SK-N-SH treated with all-trans-retinoic acid at 6 μM for 48 hours (cell line): ENCODE measurements at regions not wholly inside any gene's neighbourhood (a gene's known extent, or its start where the extent isn't known, plus 50 kb on each side); places are given as distances from the start of the nearest gene placed in this dataset.
"Not testable (repeated sequence)": the region's sequence is repeated elsewhere in the genome, so short reads cannot be mapped to it uniquely, and the experiment has no call there.

ENCODE experiments used
- ATAC-seq: fragments of 200-7000 bp; cut with Tn5 transposase; 3 replicates; pipeline ENCODE4 v1.9.1; 2020; ENCODE audit warnings: mild to moderate bottlenecking, moderate library complexity
- ARNTL ChIP-seq: fragments of 450-650 bp; formaldehyde crosslinking; IDR thresholded peaks from 2 replicates; pipeline ENCODE4 v1.5.0; 2020; ENCODE audit warnings: low read depth, mild to moderate bottlenecking, moderate library complexity, borderline replicate concordance
- BACH2 ChIP-seq: fragments of 250-450 bp; sonication (Bioruptor Pico); IDR thresholded peaks from 2 replicates; pipeline ENCODE4 v1.9.0; 2021; ENCODE audit warnings: mild to moderate bottlenecking, borderline replicate concordance
- CSDC2 ChIP-seq: fragments of 250-450 bp; sonication (Bioruptor Pico); IDR thresholded peaks from 2 replicates; pipeline ENCODE4 v1.5.0; 2020; ENCODE audit warnings: mild to moderate bottlenecking, moderate library complexity
- ESRRG ChIP-seq: fragments of 250-450 bp; sonication (Bioruptor Pico); IDR thresholded peaks from 2 replicates; pipeline ENCODE4 v1.6.1; 2021; ENCODE audit warnings: mild to moderate bottlenecking
- ISL1 ChIP-seq: fragments of 250-450 bp; sonication (Bioruptor Pico); IDR thresholded peaks from 2 replicates; pipeline ENCODE4 v2.1.2; 2022; ENCODE audit warnings: mild to moderate bottlenecking, moderate library complexity
- OSR1 ChIP-seq: fragments of 250-450 bp; sonication (Bioruptor Pico); IDR thresholded peaks from 2 replicates; pipeline ENCODE4 v1.8.0; 2022; ENCODE audit warnings: moderate library complexity, mild to moderate bottlenecking, inconsistent platforms
- PATZ1 ChIP-seq: fragments of 250-450 bp; sonication (Bioruptor Pico); IDR thresholded peaks from 2 replicates; pipeline ENCODE4 v1.8.0; 2020; ENCODE audit warnings: mild to moderate bottlenecking, moderate library complexity, borderline replicate concordance
- RARB ChIP-seq: fragments of 250-450 bp; sonication (Bioruptor Pico); IDR thresholded peaks from 2 replicates; pipeline ENCODE4 v1.8.0; 2021; ENCODE audit warnings: mild to moderate bottlenecking, moderate library complexity
- SNAI2 ChIP-seq: fragments of 250-450 bp; sonication (Bioruptor Pico); IDR thresholded peaks from 2 replicates; pipeline ENCODE4 v1.5.0; 2020; ENCODE audit warnings: mild to moderate bottlenecking, moderate library complexity
- TOX ChIP-seq: fragments of 250-450 bp; sonication (Bioruptor Pico); IDR thresholded peaks from 2 replicates; pipeline ENCODE4 v1.8.0; 2021; ENCODE audit warnings: mild to moderate bottlenecking, moderate library complexity, borderline replicate concordance
- ZC3H10 ChIP-seq: fragments of 250-450 bp; sonication (Bioruptor Pico); IDR thresholded peaks from 2 replicates; pipeline ENCODE4 v1.5.1; 2021; ENCODE audit warnings: mild to moderate bottlenecking, moderate library complexity
- ZFP30 ChIP-seq: fragments of 450-650 bp; formaldehyde crosslinking; IDR thresholded peaks from 2 replicates; pipeline ENCODE4 v1.5.0; 2022; ENCODE audit warnings: mild to moderate bottlenecking, moderate library complexity
- ZNF565 ChIP-seq: fragments of 450-650 bp; formaldehyde crosslinking; conservative IDR thresholded peaks from 2 replicates; pipeline ENCODE4 v1.5.0; 2020; ENCODE audit warnings: low read depth, mild to moderate bottlenecking, moderate library complexity
- TF ChIP-seq, protein P1 (sequence below): fragments of 250-450 bp; sonication (Bioruptor Pico); IDR thresholded peaks from 2 replicates; pipeline ENCODE4 v1.5.1; 2020; ENCODE audit warnings: low read depth, mild to moderate bottlenecking, moderate library complexity
- TF ChIP-seq, protein P2 (sequence below): fragments of 250-450 bp; sonication (Bioruptor Pico); IDR thresholded peaks from 2 replicates; pipeline ENCODE4 v1.5.1; 2021; ENCODE audit warnings: mild to moderate bottlenecking, moderate library complexity
- TF ChIP-seq, protein P3 (sequence below): fragments of 250-450 bp; sonication (Bioruptor Pico); IDR thresholded peaks from 2 replicates; pipeline ENCODE4 v1.5.0; 2020; ENCODE audit warnings: mild to moderate bottlenecking, moderate library complexity

DNA sequence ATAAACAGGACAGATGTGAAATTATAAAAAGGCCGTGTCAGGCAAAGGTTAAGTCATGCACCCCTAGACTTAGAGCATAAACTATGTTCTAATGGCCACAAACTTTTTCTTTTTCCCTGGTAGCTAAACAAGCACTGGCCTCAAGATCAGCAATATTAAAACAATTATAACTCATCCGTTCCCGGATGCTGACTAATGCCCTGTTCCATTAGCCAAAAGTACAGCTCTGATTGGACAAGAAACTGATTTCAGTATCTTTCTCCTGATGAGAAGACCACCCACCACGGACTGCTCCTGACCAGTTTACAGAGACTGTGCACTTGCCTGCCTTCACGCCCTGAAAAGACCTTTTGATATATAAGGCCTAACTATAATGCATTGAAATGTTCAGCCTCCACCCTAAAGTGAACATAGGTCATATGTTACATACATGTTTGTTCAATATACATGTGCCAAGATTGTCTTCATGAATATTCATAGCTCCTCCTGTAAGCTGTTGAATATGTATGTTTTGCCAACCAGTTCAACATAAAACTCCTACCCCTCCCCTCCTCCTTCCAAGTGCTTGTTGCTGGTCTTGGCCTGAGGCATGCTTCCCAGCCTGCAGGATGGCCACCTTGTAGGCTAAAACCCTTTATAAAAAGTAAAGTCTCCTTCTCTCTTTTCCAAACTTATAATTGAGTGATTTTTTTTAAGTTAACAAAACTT lies 162.0 kb downstream of the IPO8 start (continued):
- TF ChIP-seq PATZ1 (CRISPR knock-in tag), result no peak

GRCh38 chr12:30531731-30532678 lies 163.7 kb downstream of the IPO8 start:
- ATAC-seq, result no peak
- TF ChIP-seq SNAI2 (CRISPR knock-in tag) (no peak), TOX (CRISPR knock-in tag) (no peak)

DNA sequence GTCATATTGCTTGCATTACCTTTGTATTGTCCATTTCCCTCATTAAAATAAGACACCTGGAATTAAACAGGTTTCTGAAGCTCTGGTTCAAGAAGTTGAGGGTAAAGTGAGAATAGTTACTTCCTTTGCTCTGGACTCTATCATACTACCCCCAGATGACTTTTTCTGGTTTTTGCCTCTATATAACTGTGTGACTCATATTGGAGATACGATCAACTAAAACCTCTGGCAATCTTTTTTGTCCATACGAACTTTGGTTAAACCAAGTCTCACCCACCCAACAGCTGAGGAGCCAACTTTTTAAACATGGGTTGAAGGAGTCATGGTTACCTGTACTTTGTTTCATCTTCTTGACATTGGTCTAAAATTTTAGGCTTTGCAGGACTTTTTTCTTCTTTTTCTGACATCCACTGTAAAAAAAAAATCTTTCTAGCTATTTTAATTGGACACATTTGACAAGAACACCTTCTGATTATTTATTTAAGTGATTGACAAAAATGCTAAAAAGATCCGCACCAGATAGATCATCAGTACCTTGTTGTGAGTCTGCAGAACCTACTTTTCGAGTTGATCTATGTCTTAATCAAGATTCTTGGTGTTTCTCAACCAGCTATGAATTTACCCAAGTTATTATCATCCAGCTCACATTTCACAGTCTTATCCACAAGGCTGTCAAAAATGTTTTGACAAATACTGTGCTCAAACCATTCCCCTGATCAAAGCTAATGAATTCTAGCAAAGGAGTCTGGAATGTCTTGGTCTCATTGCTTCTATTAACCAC lies 166.0 kb downstream of the IPO8 start:
- ATAC-seq, result no peak
- TF ChIP-seq CSDC2 (CRISPR knock-in tag), result no peak
- TF ChIP-seq ISL1 (CRISPR knock-in tag), result no peak
- no peak for TF ChIP-seq ESRRG
- TF ChIP-seq, protein P1, sequence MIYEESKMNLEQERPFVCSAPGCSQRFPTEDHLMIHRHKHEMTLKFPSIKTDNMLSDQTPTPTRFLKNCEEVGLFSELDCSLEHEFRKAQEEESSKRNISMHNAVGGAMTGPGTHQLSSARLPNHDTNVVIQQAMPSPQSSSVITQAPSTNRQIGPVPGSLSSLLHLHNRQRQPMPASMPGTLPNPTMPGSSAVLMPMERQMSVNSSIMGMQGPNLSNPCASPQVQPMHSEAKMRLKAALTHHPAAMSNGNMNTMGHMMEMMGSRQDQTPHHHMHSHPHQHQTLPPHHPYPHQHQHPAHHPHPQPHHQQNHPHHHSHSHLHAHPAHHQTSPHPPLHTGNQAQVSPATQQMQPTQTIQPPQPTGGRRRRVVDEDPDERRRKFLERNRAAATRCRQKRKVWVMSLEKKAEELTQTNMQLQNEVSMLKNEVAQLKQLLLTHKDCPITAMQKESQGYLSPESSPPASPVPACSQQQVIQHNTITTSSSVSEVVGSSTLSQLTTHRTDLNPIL (CRISPR knock-in tag), result no peak
- TF ChIP-seq PATZ1 (CRISPR knock-in tag), result no peak
- no peak for TF ChIP-seq ZC3H10 (CRISPR knock-in tag)
- TF ChIP-seq, protein P2, sequence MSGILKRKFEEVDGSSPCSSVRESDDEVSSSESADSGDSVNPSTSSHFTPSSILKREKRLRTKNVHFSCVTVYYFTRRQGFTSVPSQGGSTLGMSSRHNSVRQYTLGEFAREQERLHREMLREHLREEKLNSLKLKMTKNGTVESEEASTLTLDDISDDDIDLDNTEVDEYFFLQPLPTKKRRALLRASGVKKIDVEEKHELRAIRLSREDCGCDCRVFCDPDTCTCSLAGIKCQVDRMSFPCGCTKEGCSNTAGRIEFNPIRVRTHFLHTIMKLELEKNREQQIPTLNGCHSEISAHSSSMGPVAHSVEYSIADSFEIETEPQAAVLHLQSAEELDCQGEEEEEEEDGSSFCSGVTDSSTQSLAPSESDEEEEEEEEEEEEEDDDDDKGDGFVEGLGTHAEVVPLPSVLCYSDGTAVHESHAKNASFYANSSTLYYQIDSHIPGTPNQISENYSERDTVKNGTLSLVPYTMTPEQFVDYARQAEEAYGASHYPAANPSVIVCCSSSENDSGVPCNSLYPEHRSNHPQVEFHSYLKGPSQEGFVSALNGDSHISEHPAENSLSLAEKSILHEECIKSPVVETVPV, result no peak

DNA sequence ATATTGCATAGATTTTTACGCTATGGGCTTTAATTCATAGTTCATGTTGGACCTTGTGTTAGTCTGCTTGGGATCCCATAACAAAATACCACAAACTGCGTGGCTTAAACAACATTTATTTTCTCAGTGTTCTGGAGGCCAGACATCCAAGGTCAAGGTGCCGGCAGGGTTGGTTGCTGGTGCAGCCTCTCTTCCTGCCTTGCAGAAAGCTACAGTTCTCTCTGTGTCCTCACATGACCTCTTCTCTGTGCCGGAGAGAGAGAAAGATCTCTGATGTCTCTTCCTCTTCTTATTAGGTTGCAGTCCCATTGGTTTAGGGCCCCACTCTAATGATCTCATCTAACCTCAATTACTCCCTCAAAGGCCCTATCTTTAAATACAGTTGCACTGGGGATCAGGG lies 170.5 kb downstream of the IPO8 start:
- no peak for ATAC-seq
- TF ChIP-seq, protein P3, sequence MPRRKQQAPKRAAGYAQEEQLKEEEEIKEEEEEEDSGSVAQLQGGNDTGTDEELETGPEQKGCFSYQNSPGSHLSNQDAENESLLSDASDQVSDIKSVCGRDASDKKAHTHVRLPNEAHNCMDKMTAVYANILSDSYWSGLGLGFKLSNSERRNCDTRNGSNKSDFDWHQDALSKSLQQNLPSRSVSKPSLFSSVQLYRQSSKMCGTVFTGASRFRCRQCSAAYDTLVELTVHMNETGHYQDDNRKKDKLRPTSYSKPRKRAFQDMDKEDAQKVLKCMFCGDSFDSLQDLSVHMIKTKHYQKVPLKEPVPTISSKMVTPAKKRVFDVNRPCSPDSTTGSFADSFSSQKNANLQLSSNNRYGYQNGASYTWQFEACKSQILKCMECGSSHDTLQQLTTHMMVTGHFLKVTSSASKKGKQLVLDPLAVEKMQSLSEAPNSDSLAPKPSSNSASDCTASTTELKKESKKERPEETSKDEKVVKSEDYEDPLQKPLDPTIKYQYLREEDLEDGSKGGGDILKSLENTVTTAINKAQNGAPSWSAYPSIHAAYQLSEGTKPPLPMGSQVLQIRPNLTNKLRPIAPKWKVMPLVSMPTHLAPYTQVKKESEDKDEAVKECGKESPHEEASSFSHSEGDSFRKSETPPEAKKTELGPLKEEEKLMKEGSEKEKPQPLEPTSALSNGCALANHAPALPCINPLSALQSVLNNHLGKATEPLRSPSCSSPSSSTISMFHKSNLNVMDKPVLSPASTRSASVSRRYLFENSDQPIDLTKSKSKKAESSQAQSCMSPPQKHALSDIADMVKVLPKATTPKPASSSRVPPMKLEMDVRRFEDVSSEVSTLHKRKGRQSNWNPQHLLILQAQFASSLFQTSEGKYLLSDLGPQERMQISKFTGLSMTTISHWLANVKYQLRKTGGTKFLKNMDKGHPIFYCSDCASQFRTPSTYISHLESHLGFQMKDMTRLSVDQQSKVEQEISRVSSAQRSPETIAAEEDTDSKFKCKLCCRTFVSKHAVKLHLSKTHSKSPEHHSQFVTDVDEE, result no peak
- TF ChIP-seq ZFP30 (CRISPR knock-in tag) (no peak), PATZ1 (CRISPR knock-in tag) (no peak), BACH2 (no peak), RARB (CRISPR knock-in tag) (no peak), ARNTL (CRISPR knock-in tag) (no peak), OSR1 (CRISPR knock-in tag) (no peak), ZNF565 (CRISPR knock-in tag) (no peak)
- TF ChIP-seq, protein P2, result no peak
- TF ChIP-seq, protein P1 (CRISPR knock-in tag), result no peak

DNA sequence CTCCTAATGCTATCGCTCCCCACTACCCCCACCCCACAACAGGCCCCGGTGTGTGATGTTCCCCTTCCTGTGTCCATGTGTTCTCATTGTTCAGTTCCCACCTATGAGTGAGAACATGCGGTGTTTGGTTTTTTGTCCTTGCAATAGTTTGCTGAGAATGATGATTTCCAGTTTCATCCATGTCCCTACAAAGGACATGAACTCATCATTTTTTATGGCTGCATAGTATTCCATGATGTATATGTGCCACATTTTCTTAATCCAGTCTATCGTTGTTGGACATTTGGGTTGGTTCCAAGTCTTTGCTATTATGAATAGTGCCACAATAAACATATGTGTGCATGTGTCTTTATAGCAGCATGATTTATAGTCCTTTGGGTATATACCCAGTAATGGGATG lies 175.4 kb downstream of the IPO8 start:
- not testable (repeated sequence) for ATAC-seq
